Thyroid gland (tissue), 4 donors: ENCODE measurements at regions not wholly inside any gene's neighbourhood (a gene's known extent, or its start where the extent isn't known, plus 50 kb on each side); places are given as distances from the start of the nearest gene placed in this dataset.

Experiments
- POLR2A ChIP-seq, 2 donors: fragments of 450-650 bp; IDR thresholded peaks; one replicate each; pipeline ENCODE4 v1.6.1; 2017; ENCODE audit warnings: antibody characterized with exemption in 2 of 2, mild to moderate bottlenecking in 2 of 2, moderate library complexity in 1 of 2
- TF ChIP-seq, protein P1 (sequence below), 6 experiments: fragments of 200-600 bp in 3 of 6; fragments of 450-650 bp in 3 of 6; sonication (generic) in 3 of 6; IDR thresholded peaks; one replicate each; pipeline ENCODE4 v1.5.1; 2016 to 2019; ENCODE audit warnings: antibody characterized with exemption in 6 of 6, mild to moderate bottlenecking in 2 of 6, inconsistent platforms in 1 of 6, moderate library complexity in 1 of 6

DNA sequence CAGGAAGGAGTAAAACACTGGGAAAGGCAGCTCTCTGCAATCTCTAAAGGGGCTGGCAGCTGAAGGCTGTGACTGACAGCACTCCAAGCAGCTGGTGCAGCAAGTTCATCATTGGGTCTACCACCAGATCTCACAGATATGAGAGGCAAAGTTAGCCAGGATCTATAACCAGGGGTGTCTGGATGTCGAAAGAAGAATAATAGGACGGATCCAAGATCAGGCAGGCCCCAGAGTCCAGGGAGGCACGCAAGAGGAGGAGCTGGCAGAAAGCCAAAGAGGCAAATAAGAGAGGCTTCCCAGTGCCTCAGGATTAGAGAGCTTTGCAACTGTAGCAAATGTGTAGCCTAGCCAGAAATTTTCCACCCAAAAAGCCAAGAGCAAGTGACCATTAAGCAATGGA lies 77.1 kb downstream of the RBMXL2 start:
- TF ChIP-seq, protein P1, sequence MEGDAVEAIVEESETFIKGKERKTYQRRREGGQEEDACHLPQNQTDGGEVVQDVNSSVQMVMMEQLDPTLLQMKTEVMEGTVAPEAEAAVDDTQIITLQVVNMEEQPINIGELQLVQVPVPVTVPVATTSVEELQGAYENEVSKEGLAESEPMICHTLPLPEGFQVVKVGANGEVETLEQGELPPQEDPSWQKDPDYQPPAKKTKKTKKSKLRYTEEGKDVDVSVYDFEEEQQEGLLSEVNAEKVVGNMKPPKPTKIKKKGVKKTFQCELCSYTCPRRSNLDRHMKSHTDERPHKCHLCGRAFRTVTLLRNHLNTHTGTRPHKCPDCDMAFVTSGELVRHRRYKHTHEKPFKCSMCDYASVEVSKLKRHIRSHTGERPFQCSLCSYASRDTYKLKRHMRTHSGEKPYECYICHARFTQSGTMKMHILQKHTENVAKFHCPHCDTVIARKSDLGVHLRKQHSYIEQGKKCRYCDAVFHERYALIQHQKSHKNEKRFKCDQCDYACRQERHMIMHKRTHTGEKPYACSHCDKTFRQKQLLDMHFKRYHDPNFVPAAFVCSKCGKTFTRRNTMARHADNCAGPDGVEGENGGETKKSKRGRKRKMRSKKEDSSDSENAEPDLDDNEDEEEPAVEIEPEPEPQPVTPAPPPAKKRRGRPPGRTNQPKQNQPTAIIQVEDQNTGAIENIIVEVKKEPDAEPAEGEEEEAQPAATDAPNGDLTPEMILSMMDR (IDR thresholded peaks at IDR 0.05) = no peak
- TF ChIP-seq POLR2A (IDR thresholded peaks at IDR 0.05) = no peak
